ENCODE measurements at regions not wholly inside any gene's neighbourhood (a gene's known extent, or its start where the extent isn't known, plus 50 kb on each side); places are given as distances from the start of the nearest gene placed in this dataset.

DNA sequence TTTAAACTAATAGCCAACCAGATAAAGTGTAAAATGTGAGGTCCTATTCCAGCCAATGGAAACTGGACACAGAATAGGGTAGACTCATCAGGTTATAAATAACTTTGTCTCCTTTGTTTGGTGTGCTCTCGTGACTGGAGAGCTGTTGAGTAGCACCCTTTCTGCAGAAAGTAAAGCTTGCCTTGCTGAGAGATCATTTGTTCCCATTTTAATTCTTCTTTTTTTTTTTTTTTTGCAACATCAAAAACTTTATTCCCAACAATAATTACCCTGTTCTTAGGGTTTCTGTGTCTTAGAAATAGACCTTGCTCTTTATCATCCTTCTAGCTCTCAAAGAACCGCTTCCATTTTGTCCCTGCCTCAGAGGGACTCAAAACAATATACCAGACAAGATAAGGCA lies 220.4 kb downstream of the FAM76B start (continued):
- TF ChIP-seq, protein P1, sequence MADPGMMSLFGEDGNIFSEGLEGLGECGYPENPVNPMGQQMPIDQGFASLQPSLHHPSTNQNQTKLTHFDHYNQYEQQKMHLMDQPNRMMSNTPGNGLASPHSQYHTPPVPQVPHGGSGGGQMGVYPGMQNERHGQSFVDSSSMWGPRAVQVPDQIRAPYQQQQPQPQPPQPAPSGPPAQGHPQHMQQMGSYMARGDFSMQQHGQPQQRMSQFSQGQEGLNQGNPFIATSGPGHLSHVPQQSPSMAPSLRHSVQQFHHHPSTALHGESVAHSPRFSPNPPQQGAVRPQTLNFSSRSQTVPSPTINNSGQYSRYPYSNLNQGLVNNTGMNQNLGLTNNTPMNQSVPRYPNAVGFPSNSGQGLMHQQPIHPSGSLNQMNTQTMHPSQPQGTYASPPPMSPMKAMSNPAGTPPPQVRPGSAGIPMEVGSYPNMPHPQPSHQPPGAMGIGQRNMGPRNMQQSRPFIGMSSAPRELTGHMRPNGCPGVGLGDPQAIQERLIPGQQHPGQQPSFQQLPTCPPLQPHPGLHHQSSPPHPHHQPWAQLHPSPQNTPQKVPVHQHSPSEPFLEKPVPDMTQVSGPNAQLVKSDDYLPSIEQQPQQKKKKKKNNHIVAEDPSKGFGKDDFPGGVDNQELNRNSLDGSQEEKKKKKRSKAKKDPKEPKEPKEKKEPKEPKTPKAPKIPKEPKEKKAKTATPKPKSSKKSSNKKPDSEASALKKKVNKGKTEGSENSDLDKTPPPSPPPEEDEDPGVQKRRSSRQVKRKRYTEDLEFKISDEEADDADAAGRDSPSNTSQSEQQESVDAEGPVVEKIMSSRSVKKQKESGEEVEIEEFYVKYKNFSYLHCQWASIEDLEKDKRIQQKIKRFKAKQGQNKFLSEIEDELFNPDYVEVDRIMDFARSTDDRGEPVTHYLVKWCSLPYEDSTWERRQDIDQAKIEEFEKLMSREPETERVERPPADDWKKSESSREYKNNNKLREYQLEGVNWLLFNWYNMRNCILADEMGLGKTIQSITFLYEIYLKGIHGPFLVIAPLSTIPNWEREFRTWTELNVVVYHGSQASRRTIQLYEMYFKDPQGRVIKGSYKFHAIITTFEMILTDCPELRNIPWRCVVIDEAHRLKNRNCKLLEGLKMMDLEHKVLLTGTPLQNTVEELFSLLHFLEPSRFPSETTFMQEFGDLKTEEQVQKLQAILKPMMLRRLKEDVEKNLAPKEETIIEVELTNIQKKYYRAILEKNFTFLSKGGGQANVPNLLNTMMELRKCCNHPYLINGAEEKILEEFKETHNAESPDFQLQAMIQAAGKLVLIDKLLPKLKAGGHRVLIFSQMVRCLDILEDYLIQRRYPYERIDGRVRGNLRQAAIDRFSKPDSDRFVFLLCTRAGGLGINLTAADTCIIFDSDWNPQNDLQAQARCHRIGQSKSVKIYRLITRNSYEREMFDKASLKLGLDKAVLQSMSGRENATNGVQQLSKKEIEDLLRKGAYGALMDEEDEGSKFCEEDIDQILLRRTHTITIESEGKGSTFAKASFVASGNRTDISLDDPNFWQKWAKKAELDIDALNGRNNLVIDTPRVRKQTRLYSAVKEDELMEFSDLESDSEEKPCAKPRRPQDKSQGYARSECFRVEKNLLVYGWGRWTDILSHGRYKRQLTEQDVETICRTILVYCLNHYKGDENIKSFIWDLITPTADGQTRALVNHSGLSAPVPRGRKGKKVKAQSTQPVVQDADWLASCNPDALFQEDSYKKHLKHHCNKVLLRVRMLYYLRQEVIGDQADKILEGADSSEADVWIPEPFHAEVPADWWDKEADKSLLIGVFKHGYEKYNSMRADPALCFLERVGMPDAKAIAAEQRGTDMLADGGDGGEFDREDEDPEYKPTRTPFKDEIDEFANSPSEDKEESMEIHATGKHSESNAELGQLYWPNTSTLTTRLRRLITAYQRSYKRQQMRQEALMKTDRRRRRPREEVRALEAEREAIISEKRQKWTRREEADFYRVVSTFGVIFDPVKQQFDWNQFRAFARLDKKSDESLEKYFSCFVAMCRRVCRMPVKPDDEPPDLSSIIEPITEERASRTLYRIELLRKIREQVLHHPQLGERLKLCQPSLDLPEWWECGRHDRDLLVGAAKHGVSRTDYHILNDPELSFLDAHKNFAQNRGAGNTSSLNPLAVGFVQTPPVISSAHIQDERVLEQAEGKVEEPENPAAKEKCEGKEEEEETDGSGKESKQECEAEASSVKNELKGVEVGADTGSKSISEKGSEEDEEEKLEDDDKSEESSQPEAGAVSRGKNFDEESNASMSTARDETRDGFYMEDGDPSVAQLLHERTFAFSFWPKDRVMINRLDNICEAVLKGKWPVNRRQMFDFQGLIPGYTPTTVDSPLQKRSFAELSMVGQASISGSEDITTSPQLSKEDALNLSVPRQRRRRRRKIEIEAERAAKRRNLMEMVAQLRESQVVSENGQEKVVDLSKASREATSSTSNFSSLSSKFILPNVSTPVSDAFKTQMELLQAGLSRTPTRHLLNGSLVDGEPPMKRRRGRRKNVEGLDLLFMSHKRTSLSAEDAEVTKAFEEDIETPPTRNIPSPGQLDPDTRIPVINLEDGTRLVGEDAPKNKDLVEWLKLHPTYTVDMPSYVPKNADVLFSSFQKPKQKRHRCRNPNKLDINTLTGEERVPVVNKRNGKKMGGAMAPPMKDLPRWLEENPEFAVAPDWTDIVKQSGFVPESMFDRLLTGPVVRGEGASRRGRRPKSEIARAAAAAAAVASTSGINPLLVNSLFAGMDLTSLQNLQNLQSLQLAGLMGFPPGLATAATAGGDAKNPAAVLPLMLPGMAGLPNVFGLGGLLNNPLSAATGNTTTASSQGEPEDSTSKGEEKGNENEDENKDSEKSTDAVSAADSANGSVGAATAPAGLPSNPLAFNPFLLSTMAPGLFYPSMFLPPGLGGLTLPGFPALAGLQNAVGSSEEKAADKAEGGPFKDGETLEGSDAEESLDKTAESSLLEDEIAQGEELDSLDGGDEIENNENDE (IDR thresholded peaks at IDR 0.05; ENCODE audit: insufficient replicate concordance, low read length): no peak
- TF ChIP-seq JUND (IDR thresholded peaks at IDR 0.05; ENCODE audit: low read length) (no peak), TAF7 (optimal IDR thresholded peaks at IDR 0.05; ENCODE audit: borderline replicate concordance, low read depth, low read length) (no peak), BCL11A (IDR thresholded peaks at IDR 0.05; ENCODE audit: low read depth in 2 of 2, low read length in 2 of 2) (no peak), TAF1 (IDR thresholded peaks at IDR 0.05; ENCODE audit: low read depth, low read length) (no peak)
